ENCODE measurements at regions not wholly inside any gene's neighbourhood (a gene's known extent, or its start where the extent isn't known, plus 50 kb on each side); places are given as distances from the start of the nearest gene placed in this dataset.

GRCh38 chrX:40266490-40267333 is 169.0 kb upstream of the BCOR start:
- TF ChIP-seq, protein P1, sequence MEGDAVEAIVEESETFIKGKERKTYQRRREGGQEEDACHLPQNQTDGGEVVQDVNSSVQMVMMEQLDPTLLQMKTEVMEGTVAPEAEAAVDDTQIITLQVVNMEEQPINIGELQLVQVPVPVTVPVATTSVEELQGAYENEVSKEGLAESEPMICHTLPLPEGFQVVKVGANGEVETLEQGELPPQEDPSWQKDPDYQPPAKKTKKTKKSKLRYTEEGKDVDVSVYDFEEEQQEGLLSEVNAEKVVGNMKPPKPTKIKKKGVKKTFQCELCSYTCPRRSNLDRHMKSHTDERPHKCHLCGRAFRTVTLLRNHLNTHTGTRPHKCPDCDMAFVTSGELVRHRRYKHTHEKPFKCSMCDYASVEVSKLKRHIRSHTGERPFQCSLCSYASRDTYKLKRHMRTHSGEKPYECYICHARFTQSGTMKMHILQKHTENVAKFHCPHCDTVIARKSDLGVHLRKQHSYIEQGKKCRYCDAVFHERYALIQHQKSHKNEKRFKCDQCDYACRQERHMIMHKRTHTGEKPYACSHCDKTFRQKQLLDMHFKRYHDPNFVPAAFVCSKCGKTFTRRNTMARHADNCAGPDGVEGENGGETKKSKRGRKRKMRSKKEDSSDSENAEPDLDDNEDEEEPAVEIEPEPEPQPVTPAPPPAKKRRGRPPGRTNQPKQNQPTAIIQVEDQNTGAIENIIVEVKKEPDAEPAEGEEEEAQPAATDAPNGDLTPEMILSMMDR (IDR thresholded peaks at IDR 0.05; ENCODE audit: insufficient read depth, low read length) = peak; percentile 10
- TF ChIP-seq POLR2AphosphoS5 (IDR thresholded peaks at IDR 0.05; ENCODE audit: low read depth) (no peak; the same call in 1 of the 2 replicates), REST (IDR thresholded peaks at IDR 0.05; ENCODE audit: insufficient replicate concordance, low read depth) (no peak), GABPA (IDR thresholded peaks at IDR 0.05; ENCODE audit: low read depth) (no peak)
